Upper lobe of left lung (tissue), 6 donors: ENCODE measurements at regions not wholly inside any gene's neighbourhood (a gene's known extent, or its start where the extent isn't known, plus 50 kb on each side); places are given as distances from the start of the nearest gene placed in this dataset.

Experiments
- ATAC-seq, 2 donors: fragments of 200-7000 bp; cut with Tn5 transposase; one replicate each; pipeline ENCODE4 v1.9.1; 2022; ENCODE audit warnings: mild to moderate bottlenecking in 2 of 2, moderate library complexity in 2 of 2; ENCODE audit not compliant: low FRiP score in 2 of 2
- DNase-seq, 2 donors: peaks; one replicate each; pipeline ENCODE4 v3.0.0-alpha.2; 2019 to 2020
- H3K27ac ChIP-seq, 4 donors: fragments of 200-600 bp; sonication (generic); one replicate each; pipeline ENCODE4 v1.5.1; 2016 to 2019
- H3K27me3 ChIP-seq, 4 donors: fragments of 200-600 bp; sonication (generic); one replicate each; pipeline ENCODE4 v1.5.1; 2017 to 2019
- H3K36me3 ChIP-seq, 4 donors: fragments of 200-600 bp; sonication (generic); one replicate each; pipeline ENCODE4 v1.5.1; 2016 to 2019
- H3K4me1 ChIP-seq, 4 donors: fragments of 200-600 bp; sonication (generic); one replicate each; pipeline ENCODE4 v1.5.1; 2018 to 2019
- H3K4me3 ChIP-seq, 4 donors: fragments of 200-600 bp; sonication (generic); one replicate each; pipeline ENCODE4 v1.5.1; 2017 to 2019; ENCODE audit warnings: mild to moderate bottlenecking in 2 of 4, moderate library complexity in 1 of 4
- H3K9me3 ChIP-seq, 4 donors: fragments of 200-600 bp; sonication (generic); one replicate each; pipeline ENCODE4 v1.5.1; 2018 to 2019
- CTCF ChIP-seq, 6 experiments: fragments of 450-650 bp in 4 of 6; fragments of 200-600 bp in 2 of 6; sonication (generic) in 2 of 6; IDR thresholded peaks; one replicate each; pipeline ENCODE4 v1.5.1; 2016 to 2019; ENCODE audit warnings: antibody characterized with exemption in 6 of 6
- EP300 ChIP-seq, 4 donors: sonication (generic); formaldehyde crosslinking; IDR thresholded peaks; one replicate each; pipeline ENCODE4 v1.5.1; 2017; ENCODE audit warnings: antibody characterized with exemption in 4 of 4, control low read depth in 2 of 4
- POLR2A ChIP-seq, 4 donors: fragments of 450-650 bp; IDR thresholded peaks; one replicate each; pipeline ENCODE4 v1.5.1; 2016 to 2017; ENCODE audit warnings: antibody characterized with exemption in 4 of 4, mild to moderate bottlenecking in 2 of 4
- POLR2AphosphoS5 ChIP-seq, 2 donors: sonication (generic); formaldehyde crosslinking; IDR thresholded peaks; one replicate each; pipeline ENCODE4 v1.5.1; 2017; ENCODE audit warnings: antibody characterized with exemption in 2 of 2
- whole genome bisulfite sequencing, 2 donors: methylation state at CpG; one replicate each; pipeline ENCODE4 v1.1.5; 2017 to 2018; 5-methylcytosine and 5-hydroxymethylcytosine counted together
- donor health status: DM: no; HTN: no; CAD: no; lungs with moderate emphysema.
- donor health status: DM: no; HTN: yes; CAD: no; lungs with severe emphysema.

- H3K27me3 ChIP-seq, result peaks cover 0 to 11% (median 5%) of the 10 kb centered on the region in 4 donors
- TF ChIP-seq CTCF (IDR thresholded peaks at IDR 0.05) (no peak), POLR2A (IDR thresholded peaks at IDR 0.05) (no peak), EP300 (IDR thresholded peaks at IDR 0.05) (no peak), POLR2AphosphoS5 (IDR thresholded peaks at IDR 0.05) (no peak)
- H3K4me3 ChIP-seq, result no peak overlapping the region
- no peaks in the 10 kb centered on the region for H3K9me3 ChIP-seq
- H3K4me1 ChIP-seq, result peaks cover under 1 to 5% (median 2%) of the 10 kb centered on the region in 4 donors
- no peak for ATAC-seq
- 77 to 80% methylated on average over 3 of the region's 3 CpGs for WGBS, 2 donors
- H3K27ac ChIP-seq, result no peak overlapping the region
- no peaks in the 10 kb centered on the region for H3K36me3 ChIP-seq
- no peak for DNase-seq
Measured at GRCh38 chr3:14597266-14597665, 54.3 kb upstream of the CCDC174 start.

- no peaks in the 10 kb centered on the region for H3K9me3 ChIP-seq
- no peak overlapping the region for H3K27ac ChIP-seq
- 13 to 19% methylated on average over 9 of the region's 9 CpGs for WGBS, 2 donors
- no peaks in the 10 kb centered on the region for H3K36me3 ChIP-seq
- peaks cover 0 to 19% (median 9%) of the 10 kb centered on the region in 4 donors for H3K27me3 ChIP-seq
- no peak for DNase-seq
- no peak for TF ChIP-seq POLR2A (IDR thresholded peaks at IDR 0.05)
- no peak for TF ChIP-seq POLR2AphosphoS5 (IDR thresholded peaks at IDR 0.05)
- TF ChIP-seq CTCF (IDR thresholded peaks at IDR 0.05), result no peak
- no peak for TF ChIP-seq EP300 (IDR thresholded peaks at IDR 0.05)
- H3K4me1 ChIP-seq, result peaks cover 5 to 13% (median 7%) of the 10 kb centered on the region in 4 donors
- peak in 1 of 2 donors; percentile 29 for ATAC-seq
- no peak overlapping the region for H3K4me3 ChIP-seq
Measured at GRCh38 chr3:14598143-14598569, 53.4 kb upstream of the CCDC174 start.

GRCh38 chr3:14599488-14599887 is 52.1 kb upstream of the CCDC174 start:
- Histone ChIP-seq H3K36me3 (no peaks in the 10 kb centered on the region), H3K9me3 (no peaks in the 10 kb centered on the region), H3K27ac (no peak overlapping the region), H3K27me3 (peaks cover 0 to 24% (median 10%) of the 10 kb centered on the region in 4 donors), H3K4me1 (peaks cover 5 to 14% (median 7%) of the 10 kb centered on the region in 4 donors), H3K4me3 (no peak overlapping the region)
- TF ChIP-seq EP300 (IDR thresholded peaks at IDR 0.05), result no peak
- TF ChIP-seq CTCF (IDR thresholded peaks at IDR 0.05), result no peak
- no peak for TF ChIP-seq POLR2AphosphoS5 (IDR thresholded peaks at IDR 0.05)
- TF ChIP-seq POLR2A (IDR thresholded peaks at IDR 0.05), result no peak
- no peak for DNase-seq
- no peak for ATAC-seq

- ATAC-seq, result no peak
Measured at GRCh38 chr3:14600075-14600474, 51.5 kb upstream of the CCDC174 start.

More at GRCh38 chr3:14600075-14600474, 51.5 kb upstream of the CCDC174 start:
- H3K27me3 ChIP-seq, result peaks cover 0 to 24% (median 10%) of the 10 kb centered on the region in 4 donors
- no peaks in the 10 kb centered on the region for H3K36me3 ChIP-seq
- no peak overlapping the region for H3K27ac ChIP-seq
- no peaks in the 10 kb centered on the region for H3K9me3 ChIP-seq
- no peak overlapping the region for H3K4me3 ChIP-seq
- peaks cover 5 to 14% (median 7%) of the 10 kb centered on the region in 4 donors for H3K4me1 ChIP-seq
- no peak for DNase-seq
- TF ChIP-seq CTCF (IDR thresholded peaks at IDR 0.05) (no peak), POLR2A (IDR thresholded peaks at IDR 0.05) (no peak), EP300 (IDR thresholded peaks at IDR 0.05) (no peak), POLR2AphosphoS5 (IDR thresholded peaks at IDR 0.05) (no peak)
- 66 to 73% methylated on average over 4 of the region's 4 CpGs for WGBS, 2 donors
